ENCODE measurements at regions not wholly inside any gene's neighbourhood (a gene's known extent, or its start where the extent isn't known, plus 50 kb on each side); places are given as distances from the start of the nearest gene placed in this dataset.

DNA sequence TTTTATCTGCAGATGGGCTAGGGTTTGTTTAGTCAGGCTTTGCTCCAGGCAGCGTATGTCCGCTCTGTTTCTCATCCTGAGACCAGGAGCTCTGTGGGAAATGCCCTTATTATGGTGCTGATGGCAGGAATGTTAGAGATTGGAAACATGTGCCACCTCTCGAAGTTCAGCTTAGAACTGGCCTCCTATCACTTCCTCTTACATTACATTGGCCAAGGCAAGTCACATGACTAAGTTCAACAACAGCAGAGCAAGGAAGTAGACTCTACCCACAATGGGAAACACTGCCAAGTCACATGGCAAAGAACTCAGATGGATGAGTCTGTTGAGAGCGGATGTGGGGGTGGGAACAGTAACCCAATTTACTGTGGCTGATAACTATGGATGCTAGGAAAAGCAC, 161.9 kb upstream of the WSCD2 start:
- no peak for DNase-seq (ENCODE audit: low read depth)
- TF ChIP-seq CTCF (conservative IDR thresholded peaks at IDR 0.05; ENCODE audit: low read depth, low read length) = no peak
- no peak overlapping the region for H3K4me3 ChIP-seq (ENCODE audit: low read length)

GRCh38 chr12:107973950-107974349, 155.1 kb upstream of the WSCD2 start:
- no peak for DNase-seq (ENCODE audit: low read depth)
- no peak for TF ChIP-seq CTCF (conservative IDR thresholded peaks at IDR 0.05; ENCODE audit: low read depth, low read length)
- H3K4me3 ChIP-seq (ENCODE audit: low read length) = no peak overlapping the region

DNA sequence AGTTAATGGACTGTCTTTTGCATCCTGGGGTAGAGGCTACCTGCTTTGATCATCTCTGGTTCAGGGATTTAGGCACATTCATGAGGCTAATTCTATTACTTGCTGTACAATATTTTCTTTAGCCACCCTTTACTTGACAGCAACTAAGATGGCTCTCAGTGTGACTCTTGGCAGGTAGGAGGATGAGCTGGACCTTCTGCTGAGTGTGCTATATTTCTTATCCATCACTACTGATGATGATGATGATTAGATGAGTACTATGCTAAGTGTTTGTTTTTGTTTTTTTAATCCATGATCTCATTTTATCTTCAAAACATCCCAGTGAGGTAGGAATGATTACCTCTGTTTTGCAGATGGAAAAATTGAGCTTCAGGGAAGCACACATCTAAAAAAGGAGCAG, 152.8 kb upstream of the WSCD2 start:
- H3K4me3 ChIP-seq (ENCODE audit: low read length) = no peak overlapping the region
- no peak for DNase-seq (ENCODE audit: low read depth)
- TF ChIP-seq CTCF (conservative IDR thresholded peaks at IDR 0.05; ENCODE audit: low read depth, low read length) = no peak

- DNase-seq (ENCODE audit: low read depth) = no peak
- no peak overlapping the region for H3K4me3 ChIP-seq (ENCODE audit: low read length)
- TF ChIP-seq CTCF (conservative IDR thresholded peaks at IDR 0.05; ENCODE audit: low read depth, low read length) = no peak
Observed at GRCh38 chr12:107978201-107978600, 150.9 kb upstream of the WSCD2 start.

GRCh38 chr12:107978641-107979040, 150.4 kb upstream of the WSCD2 start:
- H3K4me3 ChIP-seq (ENCODE audit: low read length) = no peak overlapping the region
- DNase-seq (ENCODE audit: low read depth) = no peak
- TF ChIP-seq CTCF (conservative IDR thresholded peaks at IDR 0.05; ENCODE audit: low read depth, low read length) = no peak

GRCh38 chr12:107983756-107984472, 145.2 kb upstream of the WSCD2 start:
- DNase-seq (ENCODE audit: low read depth) = no peak
- H3K4me3 ChIP-seq (ENCODE audit: low read length) = no peak overlapping the region
- TF ChIP-seq CTCF (conservative IDR thresholded peaks at IDR 0.05; ENCODE audit: low read depth, low read length) = no peak

GRCh38 chr12:107984973-107985372, 144.1 kb upstream of the WSCD2 start:
- no peak for DNase-seq (ENCODE audit: low read depth)
- H3K4me3 ChIP-seq (ENCODE audit: low read length) = no peak overlapping the region
- TF ChIP-seq CTCF (conservative IDR thresholded peaks at IDR 0.05; ENCODE audit: low read depth, low read length) = no peak
